B cell (primary cell): ENCODE measurements at regions not wholly inside any gene's neighbourhood (a gene's known extent, or its start where the extent isn't known, plus 50 kb on each side); places are given as distances from the start of the nearest gene placed in this dataset.

ENCODE experiments used
- ATAC-seq: fragments of 200-7000 bp; cut with Tn5 transposase; one replicate; pipeline ENCODE4 v1.10.0; 2021; ENCODE audit warnings: low read depth, mild to moderate bottlenecking, moderate number of reproducible peaks, moderate library complexity
- CTCF ChIA-PET: fragments of 350-600 bp; sonication (Branson Sonifier 250); formaldehyde crosslinking; loops from one replicate; lab custom pipeline; 2021; ENCODE audit warnings: antibody characterized with exemption, inconsistent platforms; lab: Charles Lee
- POLR2A ChIA-PET: fragments of 350-600 bp; sonication (Branson Sonifier 250); formaldehyde crosslinking; loops from one replicate; lab custom pipeline; 2021; ENCODE audit warnings: antibody characterized with exemption; lab: Charles Lee
- DNase-seq: peaks from one replicate; pipeline ENCODE4 v3.0.0; 2013
- H2AFZ ChIP-seq: 2 replicates; pipeline ENCODE4 v1.6.1; 2012; ENCODE audit warnings: mild to moderate bottlenecking, low read depth, low read length; ENCODE audit not compliant: insufficient read depth, poor library complexity, severe bottlenecking
- H3K27ac ChIP-seq, 2 donors: 1 replicate in 1 of 2; 2 replicates in 1 of 2; pipeline ENCODE4 v1.5.1; 2012 to 2013; ENCODE audit warnings: low read length in 2 of 2, mild to moderate bottlenecking in 2 of 2, moderate library complexity in 1 of 2
- H3K27me3 ChIP-seq, 4 experiments: fragments of 200-600 bp in 1 of 4; sonication (generic) in 1 of 4; replicated peaks in 1 of 4; 1 replicate in 2 of 4; 2 replicates in 2 of 4; pipeline versions ENCODE4 v1.6.1 to v1.7.0; 2013 to 2016; ENCODE audit warnings: low read length in 3 of 4, mild to moderate bottlenecking in 2 of 4, mixed read lengths in 1 of 4, moderate library complexity in 1 of 4; ENCODE audit not compliant: insufficient read depth in 4 of 4, control insufficient read depth in 3 of 4; ENCODE audit errors: control extremely low read depth in 1 of 4
- H3K36me3 ChIP-seq, 2 experiments: replicated peaks in 1 of 2; 1 replicate in 1 of 2; 2 replicates in 1 of 2; pipeline versions ENCODE4 v1.6.1 to v1.7.1; 2013; ENCODE audit warnings: low read length in 1 of 2; ENCODE audit not compliant: insufficient read depth in 2 of 2, control insufficient read depth in 1 of 2; ENCODE audit errors: control extremely low read depth in 1 of 2, extremely low read depth in 1 of 2
- H3K4me1 ChIP-seq, 2 donors: fragments of 200-600 bp in 1 of 2; sonication (generic) in 1 of 2; 1 replicate in 1 of 2; 2 replicates in 1 of 2; pipeline versions ENCODE4 v1.5.1 to v1.6.1; 2013 to 2017; ENCODE audit warnings: low read length in 2 of 2; ENCODE audit not compliant: control insufficient read depth in 2 of 2, insufficient read depth in 2 of 2
- H3K4me2 ChIP-seq: replicated peaks from 2 replicates; pipeline ENCODE3; 2012; ENCODE audit warnings: mild to moderate bottlenecking, low read depth, low read length; ENCODE audit not compliant: poor library complexity, severe bottlenecking
- H3K4me3 ChIP-seq, 5 experiments: fragments of 200-600 bp in 1 of 5; sonication (generic) in 1 of 5; 1 replicate in 3 of 5; 2 replicates in 2 of 5; pipeline versions ENCODE4 v1.5.1 to v1.7.0; 2011 to 2016; ENCODE audit warnings: low read length in 4 of 5, mild to moderate bottlenecking in 4 of 5, low read depth in 2 of 5, control low read depth in 1 of 5, moderate library complexity in 1 of 5; ENCODE audit not compliant: insufficient read depth in 1 of 5; ENCODE audit errors: control extremely low read depth in 1 of 5, extremely low read depth in 1 of 5
- H3K79me2 ChIP-seq: fragments of 200-600 bp; sonication (generic); one replicate; pipeline ENCODE4 v1.6.0; 2016; ENCODE audit warnings: low read length; ENCODE audit not compliant: control insufficient read depth, insufficient read depth
- H3K9ac ChIP-seq: fragments of 200-600 bp; sonication (generic); 2 replicates; pipeline ENCODE4 v1.6.1; 2017; ENCODE audit warnings: mild to moderate bottlenecking, low read length, moderate library complexity
- H3K9me3 ChIP-seq, 3 donors: one replicate each; pipeline versions ENCODE4 v1.6.1 to v1.7.1; 2013; ENCODE audit warnings: low read length in 2 of 3; ENCODE audit not compliant: control insufficient read depth in 2 of 3, insufficient read depth in 1 of 3; ENCODE audit errors: control extremely low read depth in 1 of 3
- H4K20me1 ChIP-seq: 2 replicates; pipeline ENCODE4 v1.6.0; 2012; ENCODE audit warnings: mild to moderate bottlenecking, low read length; ENCODE audit not compliant: insufficient read depth, control insufficient read depth, poor library complexity, severe bottlenecking
- H3K27ac Mint-ChIP-seq: one replicate; pipeline ENCODE4 v1.8.0; 2021; ENCODE audit warnings: mixed read lengths
- H3K27me3 Mint-ChIP-seq: one replicate; pipeline ENCODE4 v1.8.0; 2021; ENCODE audit warnings: mixed read lengths
- H3K4me1 Mint-ChIP-seq: one replicate; pipeline ENCODE4 v1.8.0; 2021; ENCODE audit warnings: mixed read lengths
- H3K4me3 Mint-ChIP-seq: one replicate; pipeline ENCODE4 v1.8.0; 2021; ENCODE audit warnings: mixed read lengths
- H3K9me3 Mint-ChIP-seq: one replicate; pipeline ENCODE4 v1.8.0; 2022; ENCODE audit warnings: mixed read lengths; ENCODE audit not compliant: insufficient read depth
- EZH2 ChIP-seq: IDR thresholded peaks from 2 replicates; pipeline ENCODE4 v1.6.1; 2012; ENCODE audit warnings: borderline replicate concordance, low read depth, mild to moderate bottlenecking, moderate library complexity, low read length; ENCODE audit not compliant: insufficient read depth, poor library complexity, severe bottlenecking
- WGBS: methylation state at CpG from one replicate; pipeline ENCODE4 v1.1.5; 2013; ENCODE audit warnings: missing lambda C conversion rate; ENCODE audit not compliant: insufficient coverage; 5-methylcytosine and 5-hydroxymethylcytosine counted together
- intact Hi-C: fragments of 100-400 bp; cut with micrococcal nuclease; formaldehyde crosslinking; loops from one replicate; pipeline ENCODE4 v1.10.0; 2022
- TF ChIP-seq, protein P1 (sequence below): fragments of 200-600 bp; IDR thresholded peaks from one replicate; pipeline ENCODE4 v1.8.0; 2022; ENCODE audit warnings: antibody characterized with exemption, mild to moderate bottlenecking

DNA sequence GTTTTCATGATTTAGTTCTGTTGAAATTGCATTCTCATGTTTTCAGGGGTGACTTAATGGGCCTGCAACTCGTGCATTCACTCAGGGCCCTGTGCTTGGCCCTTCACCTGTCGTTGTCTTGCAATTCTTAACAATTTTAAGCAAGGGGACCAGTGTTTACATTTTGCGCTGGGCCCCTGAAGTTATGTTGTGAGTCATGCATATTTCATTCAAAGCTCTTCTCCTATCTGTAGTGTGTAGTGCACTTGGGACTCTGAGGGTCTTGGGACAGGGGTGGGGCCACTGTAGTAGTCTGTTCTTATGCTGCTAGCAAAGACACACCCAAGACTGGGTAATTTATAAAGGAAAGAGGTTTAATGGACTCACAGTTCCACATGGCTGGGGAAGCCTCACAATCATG lies 211.2 kb upstream of the RXFP2 start:
- no peak overlapping the region for H3K4me3 Mint-ChIP-seq
- no peak for ATAC-seq
- intact Hi-C loops: no loop called here
- TF ChIP-seq EZH2: no peak
- TF ChIP-seq, protein P1, sequence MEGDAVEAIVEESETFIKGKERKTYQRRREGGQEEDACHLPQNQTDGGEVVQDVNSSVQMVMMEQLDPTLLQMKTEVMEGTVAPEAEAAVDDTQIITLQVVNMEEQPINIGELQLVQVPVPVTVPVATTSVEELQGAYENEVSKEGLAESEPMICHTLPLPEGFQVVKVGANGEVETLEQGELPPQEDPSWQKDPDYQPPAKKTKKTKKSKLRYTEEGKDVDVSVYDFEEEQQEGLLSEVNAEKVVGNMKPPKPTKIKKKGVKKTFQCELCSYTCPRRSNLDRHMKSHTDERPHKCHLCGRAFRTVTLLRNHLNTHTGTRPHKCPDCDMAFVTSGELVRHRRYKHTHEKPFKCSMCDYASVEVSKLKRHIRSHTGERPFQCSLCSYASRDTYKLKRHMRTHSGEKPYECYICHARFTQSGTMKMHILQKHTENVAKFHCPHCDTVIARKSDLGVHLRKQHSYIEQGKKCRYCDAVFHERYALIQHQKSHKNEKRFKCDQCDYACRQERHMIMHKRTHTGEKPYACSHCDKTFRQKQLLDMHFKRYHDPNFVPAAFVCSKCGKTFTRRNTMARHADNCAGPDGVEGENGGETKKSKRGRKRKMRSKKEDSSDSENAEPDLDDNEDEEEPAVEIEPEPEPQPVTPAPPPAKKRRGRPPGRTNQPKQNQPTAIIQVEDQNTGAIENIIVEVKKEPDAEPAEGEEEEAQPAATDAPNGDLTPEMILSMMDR: no peak
- Histone ChIP-seq H3K27me3 (no peaks in the 10 kb centered on the region), H3K9me3 (peaks cover 0 to 3% (median 0%) of the 10 kb centered on the region in 3 donors), H3K4me1 (no peaks in the 10 kb centered on the region), H3K9ac (no peak overlapping the region), H3K4me3 (no peak overlapping the region), H4K20me1 (no peaks in the 10 kb centered on the region), H3K36me3 (no peaks in the 10 kb centered on the region), H3K27ac (no peak overlapping the region), H3K79me2 (no peaks in the 10 kb centered on the region), H2AFZ (no peak overlapping the region), H3K4me2 (no peak overlapping the region)
- ChIA-PET CTCF (no interaction called here), POLR2A (no interaction called here)
- no peak for DNase-seq
- 75% methylated on average over 2 of the region's 3 CpGs for WGBS
- H3K4me1 Mint-ChIP-seq: no peaks in the 10 kb centered on the region
- H3K27ac Mint-ChIP-seq: no peak overlapping the region
- H3K27me3 Mint-ChIP-seq: no peaks in the 10 kb centered on the region
- peaks cover 10% of the 10 kb centered on the region for H3K9me3 Mint-ChIP-seq

DNA sequence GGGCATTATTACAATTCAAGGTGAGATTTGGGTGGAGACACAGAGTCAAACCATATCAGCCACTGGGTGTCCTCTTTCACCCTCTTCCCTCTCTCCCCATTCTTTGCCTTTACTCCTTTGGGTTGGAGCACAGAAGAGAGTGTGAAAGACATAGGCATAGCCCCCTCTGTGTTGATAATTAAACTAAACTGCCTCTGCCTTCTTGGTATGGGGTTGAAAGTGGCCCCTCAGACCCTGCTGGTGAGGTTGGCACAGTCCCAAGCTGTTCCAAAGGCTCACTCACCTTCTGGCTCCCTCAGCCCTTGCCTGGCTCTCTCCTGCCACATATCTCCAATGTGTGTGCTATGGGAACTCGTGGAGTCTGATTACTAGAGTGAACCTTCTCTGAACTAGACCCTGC lies 210.6 kb upstream of the RXFP2 start:
- H3K9me3 ChIP-seq: peaks cover 0 to 3% (median 0%) of the 10 kb centered on the region in 3 donors
- no CpG with 5 or more reads among the region's 1 CpG for WGBS
- H3K79me2 ChIP-seq: no peaks in the 10 kb centered on the region
- TF ChIP-seq, protein P1: no peak
- TF ChIP-seq EZH2: no peak
- H3K4me3 ChIP-seq: no peak overlapping the region
- H4K20me1 ChIP-seq: no peaks in the 10 kb centered on the region
- no peak overlapping the region for H3K27ac ChIP-seq
- H3K27me3 ChIP-seq: no peaks in the 10 kb centered on the region
- ATAC-seq: no peak
- CTCF ChIA-PET: no interaction called here
- Mint-ChIP-seq H3K4me1 (no peaks in the 10 kb centered on the region), H3K27me3 (no peaks in the 10 kb centered on the region), H3K9me3 (peaks cover 10% of the 10 kb centered on the region), H3K4me3 (no peak overlapping the region), H3K27ac (no peak overlapping the region)
- no peaks in the 10 kb centered on the region for H3K4me1 ChIP-seq
- intact Hi-C loops: no loop called here
- H3K4me2 ChIP-seq: no peak overlapping the region
- no peak overlapping the region for H3K9ac ChIP-seq
- POLR2A ChIA-PET: no interaction called here
- no peak overlapping the region for H2AFZ ChIP-seq
- no peaks in the 10 kb centered on the region for H3K36me3 ChIP-seq
- no peak for DNase-seq
